Medulla oblongata (tissue), 1 donor: ENCODE measurements at regions not wholly inside any gene's neighbourhood (a gene's known extent, or its start where the extent isn't known, plus 50 kb on each side); places are given as distances from the start of the nearest gene placed in this dataset.

Experiments
- DNase-seq: peaks from one replicate; pipeline ENCODE4 v3.0.0-alpha.2; 2015; ENCODE audit errors: extremely low spot score

DNA sequence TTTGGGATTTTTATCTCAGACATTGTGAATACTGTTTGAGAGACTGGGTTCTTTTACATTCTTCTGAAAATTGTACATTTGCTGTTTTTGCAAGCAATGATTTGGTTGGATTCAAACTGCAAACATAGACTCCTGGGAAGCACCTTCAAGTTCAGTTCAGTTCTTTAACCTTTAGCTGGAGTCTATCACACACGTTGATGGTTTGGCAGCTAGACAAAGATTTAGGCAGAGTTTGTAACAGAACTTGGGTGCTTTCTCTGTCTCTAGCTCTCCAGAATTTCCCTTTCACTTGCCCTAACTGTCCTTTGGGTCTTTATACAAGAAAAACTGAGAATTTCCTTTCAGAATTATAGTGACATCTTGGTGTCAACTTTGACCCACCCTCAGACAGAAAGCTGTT, 556.6 kb downstream of the DIAPH3 start:
- DNase-seq: no peak

DNA sequence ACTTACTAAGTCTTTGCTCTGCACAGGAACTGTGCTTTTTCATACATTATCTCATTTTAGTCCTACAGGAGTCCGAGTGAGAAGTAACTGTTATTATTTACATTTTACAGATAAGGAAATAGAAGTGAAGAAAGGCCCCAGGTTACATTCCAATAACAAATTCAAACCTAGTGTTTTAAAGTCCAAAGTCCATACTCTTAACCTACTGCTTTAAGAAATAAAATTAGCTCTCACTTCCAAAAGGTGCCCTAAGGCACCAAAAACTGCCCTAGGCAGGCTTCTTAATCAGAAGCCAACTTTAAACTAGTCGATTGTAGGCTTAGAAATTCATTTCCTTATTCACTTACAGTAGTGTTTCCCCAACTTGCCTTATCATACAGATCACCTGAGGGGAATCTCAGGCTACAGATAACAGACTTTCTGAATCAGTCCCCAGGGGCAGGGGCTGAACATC, 555.9 kb downstream of the DIAPH3 start:
- DNase-seq: no peak

DNA sequence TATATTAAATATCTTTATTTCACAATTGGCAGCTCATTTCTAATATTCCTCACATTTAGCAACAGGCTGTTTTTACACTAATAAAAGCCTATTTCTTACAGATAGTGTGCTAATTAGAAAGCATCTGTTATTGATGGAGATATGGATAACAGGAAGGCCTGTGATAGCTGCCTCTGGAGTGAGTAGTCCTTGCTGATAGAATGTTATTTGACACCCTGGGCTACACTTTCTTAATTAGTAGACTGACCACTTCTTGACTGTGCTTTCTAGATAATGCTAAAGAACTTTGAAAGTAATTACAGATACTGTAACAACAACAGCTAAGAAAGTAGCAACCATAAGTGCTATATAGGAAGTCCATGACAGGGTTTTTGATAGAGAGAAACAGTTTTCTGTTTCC, 554.3 kb downstream of the DIAPH3 start:
- DNase-seq: no peak
